ENCODE measurements at regions not wholly inside any gene's neighbourhood (a gene's known extent, or its start where the extent isn't known, plus 50 kb on each side); places are given as distances from the start of the nearest gene placed in this dataset.

DNA sequence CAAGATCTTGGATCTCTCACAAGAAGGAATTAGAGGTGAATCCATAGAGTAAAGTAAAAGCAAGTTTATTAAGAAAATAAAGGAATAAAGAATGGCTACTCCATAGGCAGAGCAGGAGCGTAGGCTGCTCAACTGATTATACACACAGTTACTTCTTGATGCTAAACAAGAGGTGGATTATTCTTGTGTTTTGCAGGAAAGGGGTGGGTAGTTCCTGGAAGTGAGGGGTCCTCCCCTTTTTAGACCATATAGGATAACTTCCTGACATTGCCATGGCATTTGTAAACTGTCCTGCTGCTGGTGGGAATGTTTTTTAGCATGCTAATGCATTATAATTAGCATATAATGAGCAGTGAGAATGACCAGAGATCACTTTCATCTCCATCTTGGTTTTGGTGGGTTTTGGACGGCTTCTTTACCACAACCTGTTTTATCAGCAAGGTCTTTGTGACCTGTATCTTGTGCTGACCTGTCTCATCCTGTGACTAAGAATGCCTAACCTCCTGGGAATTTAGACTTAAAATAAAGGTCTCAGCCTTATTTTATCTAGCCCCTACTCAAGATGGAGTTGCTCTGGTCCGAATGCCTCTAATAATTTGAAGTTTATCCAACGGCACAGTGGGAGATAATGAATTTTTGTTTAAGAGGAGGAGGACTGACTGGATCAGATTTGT, 165.7 kb upstream of the DMRT1 start:
- DNase-seq, result no peak

DNA sequence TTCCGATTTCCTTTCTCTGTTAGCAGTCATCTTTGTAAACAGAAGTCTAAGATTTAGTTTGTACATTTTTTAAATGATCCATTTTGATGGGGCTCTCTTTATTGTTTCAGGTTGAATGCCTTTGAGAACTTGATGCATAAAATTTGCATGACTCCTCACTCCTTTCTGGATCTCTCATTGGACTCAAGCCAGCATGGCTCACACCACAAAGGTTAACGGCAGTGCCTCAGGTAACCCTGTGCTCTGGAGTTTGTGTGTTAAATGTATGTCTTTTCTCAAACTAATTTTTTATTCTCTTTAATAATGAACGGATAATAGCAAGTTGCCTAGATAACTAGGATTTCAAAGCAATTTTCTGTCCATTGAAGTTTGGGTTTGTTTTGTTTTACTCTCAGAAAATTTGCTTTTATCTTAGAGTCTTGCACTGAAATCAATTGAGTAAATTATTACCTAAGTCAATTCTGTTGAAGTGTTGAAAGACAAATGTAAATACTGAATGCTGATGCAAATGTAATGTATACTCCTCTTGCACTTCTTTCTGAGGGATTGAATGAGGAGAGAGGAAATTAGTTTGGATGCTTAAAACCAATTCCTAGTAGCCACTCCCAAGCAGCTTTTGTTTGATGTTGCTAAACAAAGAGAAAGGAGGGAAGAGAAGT, 164.6 kb upstream of the DMRT1 start:
- no peak for DNase-seq

DNA sequence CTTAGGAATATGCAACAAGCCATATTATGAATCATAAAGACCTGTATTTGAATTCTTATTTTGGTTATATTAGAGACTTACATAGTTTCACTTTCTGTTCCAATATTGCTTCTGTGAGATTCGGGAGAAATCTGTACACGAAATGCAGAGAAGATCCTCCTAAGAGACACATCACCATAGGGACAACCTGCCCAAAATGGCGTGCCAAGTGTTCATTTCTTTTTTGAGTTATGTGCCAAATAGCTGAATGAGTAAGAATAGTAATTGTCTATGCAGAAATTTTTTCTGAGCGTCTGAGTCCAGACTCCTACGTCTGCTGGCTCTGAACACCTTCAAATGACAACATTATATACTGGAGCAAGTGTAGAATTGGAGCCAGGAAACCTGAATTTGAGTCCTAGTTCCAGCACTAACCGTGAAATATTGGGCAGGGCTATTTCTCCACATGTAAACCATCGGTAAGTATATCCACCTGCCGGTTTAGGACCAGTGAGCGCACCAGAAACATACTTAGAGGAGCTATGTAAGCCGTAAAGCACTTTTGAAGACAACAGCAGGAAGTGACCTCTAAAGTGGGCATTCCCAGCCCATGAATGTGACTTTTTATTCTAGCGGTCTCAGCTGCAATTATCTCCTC, 163.9 kb upstream of the DMRT1 start:
- no peak for DNase-seq

- DNase-seq, result no peak
Measured at GRCh38 chr9:678897-679296, 162.6 kb upstream of the DMRT1 start.

- DNase-seq, result no peak
Measured at GRCh38 chr9:679462-679861, 162.0 kb upstream of the DMRT1 start.

DNA sequence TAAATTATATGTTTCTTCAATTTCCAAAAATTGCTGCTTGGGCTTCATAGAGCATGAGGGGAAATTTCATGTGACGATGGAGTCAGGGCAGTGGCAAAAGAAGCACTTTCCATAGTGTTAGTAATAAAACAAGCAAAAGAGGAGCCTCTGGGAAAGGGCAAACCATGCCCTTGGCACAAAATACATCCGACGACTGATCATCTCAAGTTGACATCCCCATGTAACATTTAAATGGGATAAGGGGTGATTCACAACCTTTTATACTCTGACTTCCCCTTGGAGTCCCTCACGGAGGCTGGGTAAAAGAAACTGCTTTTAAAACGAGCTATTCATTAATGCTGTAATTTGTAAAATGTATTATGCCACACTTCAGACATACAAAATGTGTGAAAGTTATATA, 161.4 kb upstream of the DMRT1 start:
- DNase-seq, result no peak

- no peak for DNase-seq
Measured at GRCh38 chr9:682633-683508, 158.6 kb upstream of the DMRT1 start.

- DNase-seq, result no peak
Measured at GRCh38 chr9:683509-684021, 157.9 kb upstream of the DMRT1 start.

DNA sequence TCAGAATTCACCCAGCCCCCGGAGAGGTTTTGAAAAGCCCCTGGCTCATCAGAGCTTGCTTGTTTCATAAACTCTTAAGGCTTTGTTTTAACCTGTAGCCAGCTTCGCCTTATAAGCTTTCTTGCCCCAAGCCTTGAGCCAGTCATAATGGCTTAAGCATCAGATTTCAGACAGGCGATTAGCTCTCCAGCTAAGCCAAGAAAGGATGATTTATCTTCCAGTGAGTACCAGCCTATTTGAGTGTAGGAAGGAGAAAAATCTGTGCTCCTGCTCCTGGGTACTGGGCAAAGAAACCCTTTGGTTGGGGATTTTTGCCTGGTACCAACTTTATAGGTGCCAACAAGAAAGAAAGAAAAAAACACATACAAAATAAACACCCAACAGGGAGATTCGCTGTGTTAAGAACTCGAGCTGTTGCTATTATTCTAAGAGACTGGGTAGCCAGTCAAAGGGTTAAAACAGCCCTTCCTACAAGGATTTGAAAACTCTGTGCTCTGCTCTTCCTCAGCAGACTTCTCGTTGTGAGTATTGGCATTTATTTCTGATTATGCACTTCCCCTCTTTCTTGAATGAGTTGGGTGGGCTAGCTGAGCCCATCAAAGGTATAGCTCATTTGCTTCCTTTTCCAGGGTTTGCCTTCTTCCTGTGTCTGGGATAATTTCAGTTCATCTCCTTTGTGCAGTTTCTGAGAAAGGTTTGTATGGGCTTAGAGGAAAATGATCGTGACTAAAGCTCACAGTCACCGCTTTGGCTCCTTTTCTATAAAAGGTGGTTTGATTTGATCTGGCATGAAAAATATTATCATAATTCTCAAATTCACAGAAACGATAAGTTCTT, 157.2 kb upstream of the DMRT1 start:
- no peak for DNase-seq

DNA sequence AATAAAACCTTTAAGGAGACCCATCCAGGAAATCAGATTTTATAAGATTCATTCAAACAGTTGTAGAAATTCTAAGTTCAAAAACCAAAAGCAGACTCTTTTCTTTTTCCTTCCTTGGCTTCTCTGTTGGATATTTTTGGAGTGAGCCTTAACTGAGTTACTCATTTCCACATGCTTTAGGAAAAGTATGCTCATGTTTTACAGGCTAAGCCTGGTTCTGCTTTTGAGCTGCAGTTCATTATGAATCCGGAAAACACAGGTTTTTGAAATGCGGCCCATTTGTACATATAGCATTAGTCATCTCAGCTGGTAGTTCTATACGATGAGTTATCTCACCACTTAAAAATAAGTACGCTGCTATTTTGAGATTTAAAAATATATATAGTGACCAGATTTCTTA, 156.6 kb upstream of the DMRT1 start:
- DNase-seq, result no peak

DNA sequence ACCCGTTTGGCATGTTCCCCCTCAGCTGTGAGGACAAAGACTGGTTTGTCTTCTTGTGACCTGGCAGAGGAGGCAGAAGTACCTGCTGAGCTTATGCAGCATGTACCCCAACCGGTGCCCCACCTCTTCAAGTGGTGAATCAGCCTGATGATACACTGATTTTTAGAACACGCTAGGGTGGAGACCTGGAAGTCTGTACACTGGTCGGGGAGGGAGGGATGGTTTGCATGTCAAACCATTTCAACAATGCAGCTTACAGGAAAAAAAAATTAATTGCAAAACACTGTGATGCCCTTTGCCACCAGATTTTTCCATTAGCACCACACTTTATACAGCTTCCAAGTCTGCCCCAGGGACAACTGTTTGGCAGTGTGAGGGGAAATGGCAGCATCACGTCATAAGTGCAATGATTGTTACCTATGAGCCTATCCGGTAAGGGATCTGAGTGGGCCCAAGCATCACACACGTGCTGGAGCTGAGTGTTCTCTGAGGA, 155.1 kb upstream of the DMRT1 start:
- DNase-seq, result no peak

- no peak for DNase-seq
Measured at GRCh38 chr9:687034-687785, 154.3 kb upstream of the DMRT1 start.

DNA sequence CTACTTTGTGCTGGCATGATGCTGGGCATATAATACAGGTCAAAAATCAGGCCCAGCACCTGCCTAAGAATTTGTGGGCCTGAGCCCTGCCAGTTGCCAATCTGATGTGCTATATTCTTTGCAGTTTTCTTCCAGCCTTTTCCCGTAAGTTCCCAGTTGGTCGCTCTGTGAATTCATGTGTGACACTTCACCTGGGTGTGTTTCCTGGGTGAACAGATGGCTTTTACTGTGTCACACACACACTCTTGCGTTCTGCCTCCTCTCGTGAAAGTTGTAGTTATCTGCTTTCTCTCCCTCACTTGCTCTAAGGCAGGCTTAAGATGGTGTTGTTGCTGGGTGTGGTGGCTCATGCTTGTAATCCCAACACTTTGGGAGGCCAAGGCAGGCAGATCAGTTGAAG, 153.5 kb upstream of the DMRT1 start:
- no peak for DNase-seq

- peak; percentile 19 for DNase-seq
Measured at GRCh38 chr9:690517-691111, 150.9 kb upstream of the DMRT1 start.

GRCh38 chr9:691825-692400, 149.6 kb upstream of the DMRT1 start:
- DNase-seq, result peak; percentile 77

GRCh38 chr9:692636-693129, 148.8 kb upstream of the DMRT1 start:
- no peak for DNase-seq

DNA sequence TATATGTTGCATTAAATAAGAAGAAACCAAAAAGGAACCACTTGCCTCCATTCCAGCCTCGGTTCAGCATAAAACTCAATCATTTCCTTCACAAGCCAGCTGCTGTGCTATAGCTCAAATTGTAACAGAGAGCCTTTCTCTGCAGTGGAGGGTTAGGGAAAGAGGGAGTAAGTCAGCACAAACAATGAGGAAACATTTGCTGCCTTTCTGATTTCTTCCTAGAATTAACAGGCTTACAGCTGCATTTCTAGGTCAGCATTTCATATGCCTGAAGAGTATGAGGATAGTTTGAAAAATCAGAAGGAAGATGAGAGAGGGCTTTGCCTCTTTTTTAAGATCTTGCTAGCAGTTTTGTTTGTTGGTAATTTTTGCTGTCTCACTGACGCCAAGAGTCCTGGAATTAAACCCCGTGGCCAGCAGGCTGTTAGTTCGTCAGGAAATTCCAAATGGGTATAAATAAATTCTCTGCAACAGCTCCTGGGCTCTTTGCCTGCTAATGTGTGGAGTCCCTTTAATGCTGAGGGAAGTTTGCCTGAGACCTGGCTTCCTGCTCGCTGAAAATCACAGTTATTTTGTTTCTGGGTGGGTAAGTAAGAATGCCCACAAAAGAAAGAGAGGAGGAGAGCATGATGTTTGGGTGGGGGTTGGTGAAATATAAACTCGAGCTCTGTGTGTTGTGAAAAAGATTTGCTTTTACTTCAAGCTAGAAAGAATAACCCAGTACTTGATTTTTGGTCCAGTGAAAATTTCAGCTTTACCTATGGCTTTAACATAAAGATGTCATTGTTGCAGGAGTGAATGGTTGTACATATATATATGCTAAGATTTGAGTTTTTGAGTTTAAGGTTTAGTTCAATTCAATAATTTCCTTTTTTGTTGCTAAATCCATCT, 148.1 kb upstream of the DMRT1 start:
- DNase-seq, result no peak

DNA sequence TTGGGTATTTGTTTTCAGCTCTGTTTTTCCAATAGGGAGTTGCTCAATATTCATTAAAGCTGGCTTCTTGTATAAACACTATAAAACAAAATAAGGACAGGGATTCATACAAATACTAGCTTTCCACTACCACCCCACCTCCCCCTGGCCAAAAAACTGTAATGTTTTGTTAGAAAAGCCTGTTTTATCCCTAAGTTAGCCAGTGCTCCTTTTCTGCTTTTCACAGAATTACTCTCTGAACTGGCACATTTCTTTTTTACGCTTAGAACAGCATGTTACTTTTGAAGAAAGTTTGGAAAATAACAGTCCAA, 147.4 kb upstream of the DMRT1 start:
- no peak for DNase-seq

DNA sequence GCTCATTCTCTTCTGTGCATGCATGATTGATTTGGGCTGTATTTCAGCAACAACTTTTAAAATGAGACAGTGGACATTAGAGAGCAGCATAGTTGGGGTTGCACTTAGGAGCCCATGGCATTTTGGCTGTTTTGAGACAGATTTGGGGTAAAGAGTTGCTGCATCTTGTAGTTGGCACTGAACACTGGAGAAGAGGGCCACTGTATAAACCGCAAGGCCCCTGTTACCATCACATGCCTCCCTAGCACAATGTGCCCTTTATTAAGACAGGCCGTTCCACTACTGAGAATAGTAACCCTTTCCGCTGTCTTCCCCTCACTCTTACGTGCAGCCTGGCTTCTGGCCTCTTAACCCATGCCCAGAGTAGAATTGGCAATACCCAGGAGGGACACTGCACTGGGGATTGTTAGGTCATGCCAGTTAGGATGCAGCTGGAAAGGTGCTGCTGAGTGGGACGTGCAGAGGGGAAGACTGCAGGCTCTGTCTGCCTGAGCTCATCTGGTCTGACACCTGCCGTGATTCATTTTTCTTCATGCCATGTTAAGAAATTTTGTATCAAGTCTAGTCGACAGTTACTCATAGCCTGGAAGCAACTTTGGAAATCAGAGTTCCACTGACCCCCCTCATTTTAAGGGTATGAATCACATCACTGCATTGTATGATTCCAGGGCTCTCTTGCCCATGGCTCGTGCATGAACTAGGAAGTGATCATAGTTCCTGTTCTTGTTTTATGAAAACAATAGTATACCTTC, 146.9 kb upstream of the DMRT1 start:
- no peak for DNase-seq
